ENCODE measurements at regions not wholly inside any gene's neighbourhood (a gene's known extent, or its start where the extent isn't known, plus 50 kb on each side); places are given as distances from the start of the nearest gene placed in this dataset.

DNA sequence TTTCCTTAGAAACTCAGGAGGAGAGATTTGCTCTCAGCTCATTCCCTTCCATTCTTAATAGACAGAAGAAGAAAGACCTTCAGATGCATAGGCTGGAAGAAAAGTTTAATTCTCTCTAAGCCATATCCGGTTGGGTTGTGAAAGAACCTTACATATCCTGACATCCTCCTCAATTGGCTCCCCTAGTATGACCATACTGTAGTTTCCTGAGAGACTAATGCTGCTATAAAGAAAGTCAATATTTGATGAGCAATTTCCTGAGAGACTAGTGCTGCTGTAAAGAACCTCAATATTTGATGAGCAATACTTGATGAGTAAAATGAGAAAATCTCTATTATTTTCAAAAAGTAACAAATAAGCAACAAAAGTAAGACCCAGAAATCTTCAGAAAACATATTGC is 888.5 kb upstream of the SORCS1 start:
- Histone ChIP-seq H3K4me3 (replicated peaks in 1 of 2; ENCODE audit: low read depth in 1 of 2, low read length in 2 of 2) (no peak overlapping the region), H3K4me1 (ENCODE audit: control insufficient read depth in 1 of 2, insufficient read depth in 2 of 2, low read length in 2 of 2) (no peaks in the 10 kb centered on the region), H3K9me2 (ENCODE audit: insufficient read depth) (no peaks in the 10 kb centered on the region), H3K9ac (ENCODE audit: low read length) (no peak overlapping the region), H3K27ac (ENCODE audit: low read depth, low read length) (no peak overlapping the region), H3K4me2 (ENCODE audit: low read length) (no peak overlapping the region), H3K27me3 (ENCODE audit: insufficient read depth, low read length) (no peaks in the 10 kb centered on the region), H3K9me3 (ENCODE audit: control insufficient read depth in 1 of 2, insufficient read depth in 1 of 2, low read depth in 1 of 2, low read length in 2 of 2) (peaks cover 26 to 41% of the 10 kb centered on the region in 2 experiments; a peak in 2 of 4 replicates), H3K36me3 (ENCODE audit: control insufficient read depth in 1 of 2, insufficient read depth in 2 of 2, low read length in 2 of 2) (no peaks in the 10 kb centered on the region), H2AFZ (ENCODE audit: low read depth, low read length, poor library complexity, severe bottlenecking) (no peak overlapping the region), H4K20me1 (ENCODE audit: insufficient read depth) (no peaks in the 10 kb centered on the region), H3K79me2 (ENCODE audit: insufficient read depth, low read length) (no peaks in the 10 kb centered on the region)
- ChIA-PET CTCF (no interaction called here), POLR2A (no interaction called here), RAD21 (ENCODE audit: low non-redundant PET in 1 of 2, low total read pairs in 2 of 2, uncharacterized antibody in 2 of 2, unreplicated experiment in 2 of 2) (no interaction called here)
- DNase-seq (ENCODE audit: low read depth, low spot score) (no peak), ATAC-seq (no peak)
- TF ChIP-seq CBX3 (IDR thresholded peaks at IDR 0.05; ENCODE audit: low read depth) (no peak), POLR2A (IDR thresholded peaks at IDR 0.05; ENCODE audit: borderline replicate concordance, extremely low read depth, insufficient read depth, insufficient read length) (no peak), REST (IDR thresholded peaks at IDR 0.05; ENCODE audit: low read depth) (no peak), TCF7L2 (IDR thresholded peaks at IDR 0.05; ENCODE audit: borderline replicate concordance, extremely low read depth, insufficient read depth, insufficient read length) (no peak), EGR1 (IDR thresholded peaks at IDR 0.05; ENCODE audit: low read depth) (no peak), FOSL1 (IDR thresholded peaks at IDR 0.05; ENCODE audit: low read depth) (no peak), ZFX (IDR thresholded peaks at IDR 0.05) (no peak), CEBPB (IDR thresholded peaks at IDR 0.05; ENCODE audit: low read depth) (no peak), CTCF (IDR thresholded peaks at IDR 0.05 in 2 of 3, conservative IDR thresholded peaks at IDR 0.05 in 1 of 3; ENCODE audit: borderline replicate concordance in 1 of 3, insufficient read depth in 1 of 3, low read depth in 2 of 3, low read length in 2 of 3) (no peak), ELF1 (IDR thresholded peaks at IDR 0.05; ENCODE audit: borderline replicate concordance, low read depth) (no peak), SRF (IDR thresholded peaks at IDR 0.05; ENCODE audit: low read depth) (no peak), EZH2 (IDR thresholded peaks at IDR 0.05) (no peak), YY1 (IDR thresholded peaks at IDR 0.05; ENCODE audit: extremely low read depth, insufficient replicate concordance, low read depth, low read length) (no peak), EZH2phosphoT487 (IDR thresholded peaks at IDR 0.05; ENCODE audit: borderline replicate concordance) (no peak), SP1 (IDR thresholded peaks at IDR 0.05; ENCODE audit: low read depth) (no peak), JUND (IDR thresholded peaks at IDR 0.05) (no peak), ZNF274 (IDR thresholded peaks at IDR 0.05; ENCODE audit: low read depth, low read length) (no peak)
- TF ChIP-seq, protein P1, sequence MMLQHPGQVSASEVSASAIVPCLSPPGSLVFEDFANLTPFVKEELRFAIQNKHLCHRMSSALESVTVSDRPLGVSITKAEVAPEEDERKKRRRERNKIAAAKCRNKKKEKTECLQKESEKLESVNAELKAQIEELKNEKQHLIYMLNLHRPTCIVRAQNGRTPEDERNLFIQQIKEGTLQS (IDR thresholded peaks at IDR 0.05) = no peak
- intact Hi-C loops (cut with micrococcal nuclease) = no loop called here
- no TSS peak for BruUV-seq (replicated peaks)

All from HCT116 (cell line).